IPS DF 6.9 (cell line): ENCODE measurements at regions not wholly inside any gene's neighbourhood (a gene's known extent, or its start where the extent isn't known, plus 50 kb on each side); places are given as distances from the start of the nearest gene placed in this dataset.

ENCODE experiments used
- DNase-seq: peaks from one replicate; pipeline ENCODE4 v3.0.0-alpha.2; 2013; ENCODE audit warnings: low read depth, low spot score
- H3K27ac ChIP-seq: one replicate; pipeline ENCODE4 v1.5.1; 2013; ENCODE audit warnings: low read length, control low read depth
- H3K27me3 ChIP-seq: 2 replicates; pipeline ENCODE4 v1.6.1; 2013; ENCODE audit warnings: mild to moderate bottlenecking, low read length; ENCODE audit not compliant: control insufficient read depth, insufficient read depth
- H3K36me3 ChIP-seq: 2 replicates; pipeline ENCODE4 v1.6.1; 2013; ENCODE audit warnings: low read length; ENCODE audit not compliant: control insufficient read depth, insufficient read depth
- H3K4me1 ChIP-seq: 2 replicates; pipeline ENCODE4 v1.6.1; 2013; ENCODE audit warnings: low read length; ENCODE audit not compliant: control insufficient read depth, insufficient read depth
- H3K4me3 ChIP-seq: 2 replicates; pipeline ENCODE4 v1.5.1; 2013; ENCODE audit warnings: mild to moderate bottlenecking, low read length
- H3K9me3 ChIP-seq: 2 replicates; pipeline ENCODE4 v1.6.1; 2013; ENCODE audit warnings: low read length, inconsistent platforms; ENCODE audit not compliant: control insufficient read depth, insufficient read depth
- WGBS: extraction: QIAGEN DNeasy Blood & Tissue Kit; methylation state at CpG from one replicate; pipeline ENCODE4 v1.1.7; 2013; ENCODE audit warnings: mixed read lengths, missing lambda C conversion rate; ENCODE audit not compliant: insufficient read length, insufficient coverage; 5-methylcytosine and 5-hydroxymethylcytosine counted together

- no CpG with 5 or more reads among the region's 3 CpGs for WGBS
- DNase-seq: no peak
These were observed 729.8 kb upstream of the SOX11 start for GRCh38 chr2:4962419-4962818.

GRCh38 chr2:4963106-4963505, 729.1 kb upstream of the SOX11 start:
- Histone ChIP-seq H3K9me3 (no peaks in the 10 kb centered on the region), H3K36me3 (no peaks in the 10 kb centered on the region), H3K4me1 (no peaks in the 10 kb centered on the region), H3K27ac (no peak overlapping the region), H3K27me3 (no peaks in the 10 kb centered on the region), H3K4me3 (no peak overlapping the region)
- WGBS: no CpG with 5 or more reads among the region's 1 CpG
- DNase-seq: no peak

More at GRCh38 chr2:4962419-4962818, 729.8 kb upstream of the SOX11 start:
- no peaks in the 10 kb centered on the region for H3K36me3 ChIP-seq
- H3K9me3 ChIP-seq: no peaks in the 10 kb centered on the region
- no peaks in the 10 kb centered on the region for H3K27me3 ChIP-seq
- no peak overlapping the region for H3K4me3 ChIP-seq
- no peaks in the 10 kb centered on the region for H3K4me1 ChIP-seq
- H3K27ac ChIP-seq: no peak overlapping the region

- Histone ChIP-seq H3K4me1 (no peaks in the 10 kb centered on the region), H3K9me3 (no peaks in the 10 kb centered on the region), H3K4me3 (no peak overlapping the region), H3K27ac (no peak overlapping the region), H3K36me3 (no peaks in the 10 kb centered on the region), H3K27me3 (no peaks in the 10 kb centered on the region)
- no peak for DNase-seq
- no CpG with 5 or more reads among the region's 13 CpGs for WGBS
These were observed 728.1 kb upstream of the SOX11 start for GRCh38 chr2:4964001-4964540.

GRCh38 chr2:4964579-4964978, 727.6 kb upstream of the SOX11 start:
- H3K4me3 ChIP-seq: no peak overlapping the region
- H3K27ac ChIP-seq: no peak overlapping the region
- no peaks in the 10 kb centered on the region for H3K9me3 ChIP-seq
- H3K4me1 ChIP-seq: no peaks in the 10 kb centered on the region
- no CpG with 5 or more reads among the region's 16 CpGs for WGBS
- DNase-seq: no peak
- no peaks in the 10 kb centered on the region for H3K27me3 ChIP-seq
- H3K36me3 ChIP-seq: no peaks in the 10 kb centered on the region

- WGBS: no CpG with 5 or more reads among the region's 6 CpGs
- H3K9me3 ChIP-seq: no peaks in the 10 kb centered on the region
These were observed 726.4 kb upstream of the SOX11 start for GRCh38 chr2:4965556-4966320.

GRCh38 chr2:4967206-4967605, 725.0 kb upstream of the SOX11 start:
- Histone ChIP-seq H3K27ac (no peak overlapping the region), H3K27me3 (no peaks in the 10 kb centered on the region), H3K4me3 (no peak overlapping the region), H3K4me1 (no peaks in the 10 kb centered on the region), H3K36me3 (no peaks in the 10 kb centered on the region), H3K9me3 (no peaks in the 10 kb centered on the region)
- DNase-seq: no peak
- WGBS: no CpG with 5 or more reads among the region's 2 CpGs

More at GRCh38 chr2:4965556-4966320, 726.4 kb upstream of the SOX11 start:
- Histone ChIP-seq H3K27me3 (no peaks in the 10 kb centered on the region), H3K36me3 (no peaks in the 10 kb centered on the region), H3K27ac (no peak overlapping the region), H3K4me1 (no peaks in the 10 kb centered on the region), H3K4me3 (no peak overlapping the region)
- no peak for DNase-seq

GRCh38 chr2:4972472-4972871, 719.7 kb upstream of the SOX11 start:
- H3K4me3 ChIP-seq: no peak overlapping the region
- no peaks in the 10 kb centered on the region for H3K27me3 ChIP-seq
- no peaks in the 10 kb centered on the region for H3K9me3 ChIP-seq
- H3K4me1 ChIP-seq: no peaks in the 10 kb centered on the region
- H3K27ac ChIP-seq: no peak overlapping the region
- DNase-seq: no peak
- no CpG with 5 or more reads among the region's 5 CpGs for WGBS
- no peaks in the 10 kb centered on the region for H3K36me3 ChIP-seq

GRCh38 chr2:4973354-4973753, 718.8 kb upstream of the SOX11 start:
- Histone ChIP-seq H3K4me1 (no peaks in the 10 kb centered on the region), H3K27me3 (no peaks in the 10 kb centered on the region), H3K36me3 (no peaks in the 10 kb centered on the region), H3K4me3 (no peak overlapping the region), H3K27ac (no peak overlapping the region), H3K9me3 (no peaks in the 10 kb centered on the region)
- DNase-seq: no peak

GRCh38 chr2:4973973-4974372, 718.2 kb upstream of the SOX11 start:
- no peak overlapping the region for H3K27ac ChIP-seq
- no peaks in the 10 kb centered on the region for H3K9me3 ChIP-seq
- H3K27me3 ChIP-seq: no peaks in the 10 kb centered on the region
- DNase-seq: no peak
- H3K36me3 ChIP-seq: no peaks in the 10 kb centered on the region
- 100% methylated on average over 1 of the region's 2 CpGs for WGBS
- H3K4me1 ChIP-seq: no peaks in the 10 kb centered on the region
- no peak overlapping the region for H3K4me3 ChIP-seq

GRCh38 chr2:4976407-4976806, 715.8 kb upstream of the SOX11 start:
- Histone ChIP-seq H3K4me3 (no peak overlapping the region), H3K27me3 (no peaks in the 10 kb centered on the region), H3K4me1 (peaks cover 2% of the 10 kb centered on the region; the same call in 1 of the 2 replicates), H3K9me3 (no peaks in the 10 kb centered on the region), H3K27ac (no peak overlapping the region), H3K36me3 (no peaks in the 10 kb centered on the region)
- no peak for DNase-seq
- no CpG with 5 or more reads among the region's 7 CpGs for WGBS

GRCh38 chr2:4979111-4979510, 713.1 kb upstream of the SOX11 start:
- no peaks in the 10 kb centered on the region for H3K27me3 ChIP-seq
- WGBS: no CpG with 5 or more reads among the region's 11 CpGs
- no peak overlapping the region for H3K4me3 ChIP-seq
- DNase-seq: no peak
- H3K4me1 ChIP-seq: peaks cover 2% of the 10 kb centered on the region; the same call in 1 of the 2 replicates
- H3K9me3 ChIP-seq: no peaks in the 10 kb centered on the region
- no peaks in the 10 kb centered on the region for H3K36me3 ChIP-seq
- no peak overlapping the region for H3K27ac ChIP-seq
